Natural killer cell (primary cell): ENCODE measurements at regions not wholly inside any gene's neighbourhood (a gene's known extent, or its start where the extent isn't known, plus 50 kb on each side); places are given as distances from the start of the nearest gene placed in this dataset.

Experiments
- ATAC-seq, 3 donors: fragments of 150-1000 bp in 2 of 3; fragments of 200-7000 bp in 1 of 3; cut with Tn5 transposase; 1 replicate in 1 of 3; 2 replicates in 2 of 3; pipeline ENCODE4 v1.10.0; 2021; ENCODE audit warnings: mild to moderate bottlenecking in 2 of 3, moderate library complexity in 2 of 3
- DNase-seq, 2 donors: peaks; one replicate each; pipeline versions ENCODE4 v3.0.0 to v3.0.0-alpha.2; 2013 to 2021; ENCODE audit warnings: mixed read lengths in 1 of 2
- H3K27ac ChIP-seq: one replicate; pipeline ENCODE4 v1.5.1; 2013; ENCODE audit warnings: mild to moderate bottlenecking, low read length
- H3K27me3 ChIP-seq: one replicate; pipeline ENCODE4 v1.6.1; 2013; ENCODE audit warnings: low read length; ENCODE audit not compliant: control insufficient read depth, insufficient read depth
- H3K36me3 ChIP-seq: one replicate; pipeline ENCODE4 v1.6.1; 2013; ENCODE audit warnings: low read length; ENCODE audit not compliant: control insufficient read depth, insufficient read depth
- H3K4me1 ChIP-seq: one replicate; pipeline ENCODE4 v1.6.1; 2013; ENCODE audit warnings: low read length; ENCODE audit not compliant: control insufficient read depth, insufficient read depth
- H3K4me3 ChIP-seq: one replicate; pipeline ENCODE4 v1.5.1; 2013; ENCODE audit warnings: low read length
- H3K9me3 ChIP-seq: one replicate; pipeline ENCODE4 v1.6.1; 2013; ENCODE audit warnings: low read length; ENCODE audit not compliant: control insufficient read depth, insufficient read depth
- H3K27ac Mint-ChIP-seq, 2 donors: one replicate each; pipeline ENCODE4 v1.8.0; 2022; ENCODE audit warnings: mild to moderate bottlenecking in 2 of 2, mixed read lengths in 2 of 2, moderate library complexity in 1 of 2
- H3K27me3 Mint-ChIP-seq, 2 donors: one replicate each; pipeline ENCODE4 v1.8.0; 2022; ENCODE audit warnings: low read depth in 2 of 2, mixed read lengths in 2 of 2
- H3K36me3 Mint-ChIP-seq: one replicate; pipeline ENCODE4 v1.8.0; 2022; ENCODE audit warnings: mixed read lengths
- H3K4me1 Mint-ChIP-seq, 2 donors: one replicate each; pipeline ENCODE4 v1.8.0; 2022; ENCODE audit warnings: mixed read lengths in 2 of 2
- H3K4me3 Mint-ChIP-seq: one replicate; pipeline ENCODE4 v1.8.0; 2022; ENCODE audit warnings: mild to moderate bottlenecking, moderate library complexity, mixed read lengths
- H3K9me3 Mint-ChIP-seq, 2 donors: one replicate each; pipeline ENCODE4 v1.8.0; 2022; ENCODE audit warnings: mixed read lengths in 2 of 2
- WGBS: methylation state at CpG from one replicate; pipeline ENCODE4 v1.1.7; 2013; ENCODE audit warnings: missing lambda C conversion rate; ENCODE audit not compliant: insufficient coverage; 5-methylcytosine and 5-hydroxymethylcytosine counted together
- intact Hi-C: fragments of 100-400 bp; cut with micrococcal nuclease; formaldehyde crosslinking; loops from one replicate; pipeline ENCODE4 v1.14.2; 2022
- TF ChIP-seq, protein P1 (sequence below): fragments of 200-600 bp; IDR thresholded peaks from one replicate; pipeline ENCODE4 v1.8.0; 2022; ENCODE audit warnings: antibody characterized with exemption

DNA sequence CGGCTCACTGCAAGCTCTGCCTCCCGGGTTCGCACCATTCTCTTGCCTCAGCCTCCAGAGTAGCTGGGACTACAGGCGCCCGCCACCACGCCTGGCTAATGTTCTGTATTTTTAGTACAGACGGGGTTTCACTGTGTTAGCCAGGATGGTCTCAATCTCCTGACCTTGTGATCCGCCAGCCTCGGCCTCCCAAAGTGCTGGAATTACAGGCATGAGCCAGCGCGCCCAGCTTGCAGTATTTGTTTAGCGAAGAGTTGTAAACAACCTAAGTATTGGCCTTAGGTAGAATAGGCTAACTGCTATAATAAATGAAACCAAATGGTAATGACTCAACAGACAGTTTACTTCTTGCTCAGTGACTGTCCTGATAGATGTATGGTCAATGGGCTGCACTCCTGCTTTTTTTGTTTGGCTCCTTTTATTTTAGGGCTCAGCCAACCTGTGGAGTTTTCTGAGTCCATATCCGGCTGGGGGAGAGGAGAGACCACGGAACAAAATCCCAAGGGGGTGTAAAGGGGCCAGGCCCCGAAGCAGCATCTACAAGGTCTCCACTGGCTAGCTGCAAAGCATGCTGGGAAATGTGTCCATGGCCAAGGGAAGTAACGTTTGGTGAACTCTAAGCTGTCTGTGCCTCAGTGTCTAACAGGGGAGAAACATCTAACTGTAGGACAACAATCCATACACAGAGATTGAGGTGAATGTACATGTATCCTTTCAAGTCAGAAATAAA lies 841.0 kb upstream of the ID2 start:
- DNase-seq (no peak), ATAC-seq (no peak)
- H3K4me3 ChIP-seq: no peak overlapping the region
- Mint-ChIP-seq H3K4me3 (no peak overlapping the region), H3K27ac (no peak overlapping the region), H3K4me1 (peaks cover 2 to 7% of the 10 kb centered on the region in 2 donors), H3K9me3 (no peaks in the 10 kb centered on the region), H3K36me3 (no peaks in the 10 kb centered on the region), H3K27me3 (peaks cover 3 to 5% of the 10 kb centered on the region in 2 donors)
- H3K27me3 ChIP-seq: no peaks in the 10 kb centered on the region
- 97% methylated on average over 16 of the region's 16 CpGs for WGBS
- no peak overlapping the region for H3K27ac ChIP-seq
- TF ChIP-seq, protein P1, sequence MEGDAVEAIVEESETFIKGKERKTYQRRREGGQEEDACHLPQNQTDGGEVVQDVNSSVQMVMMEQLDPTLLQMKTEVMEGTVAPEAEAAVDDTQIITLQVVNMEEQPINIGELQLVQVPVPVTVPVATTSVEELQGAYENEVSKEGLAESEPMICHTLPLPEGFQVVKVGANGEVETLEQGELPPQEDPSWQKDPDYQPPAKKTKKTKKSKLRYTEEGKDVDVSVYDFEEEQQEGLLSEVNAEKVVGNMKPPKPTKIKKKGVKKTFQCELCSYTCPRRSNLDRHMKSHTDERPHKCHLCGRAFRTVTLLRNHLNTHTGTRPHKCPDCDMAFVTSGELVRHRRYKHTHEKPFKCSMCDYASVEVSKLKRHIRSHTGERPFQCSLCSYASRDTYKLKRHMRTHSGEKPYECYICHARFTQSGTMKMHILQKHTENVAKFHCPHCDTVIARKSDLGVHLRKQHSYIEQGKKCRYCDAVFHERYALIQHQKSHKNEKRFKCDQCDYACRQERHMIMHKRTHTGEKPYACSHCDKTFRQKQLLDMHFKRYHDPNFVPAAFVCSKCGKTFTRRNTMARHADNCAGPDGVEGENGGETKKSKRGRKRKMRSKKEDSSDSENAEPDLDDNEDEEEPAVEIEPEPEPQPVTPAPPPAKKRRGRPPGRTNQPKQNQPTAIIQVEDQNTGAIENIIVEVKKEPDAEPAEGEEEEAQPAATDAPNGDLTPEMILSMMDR: no peak
- peaks cover 3% of the 10 kb centered on the region for H3K4me1 ChIP-seq
- H3K9me3 ChIP-seq: no peaks in the 10 kb centered on the region
- intact Hi-C loops: no loop called here
- no peaks in the 10 kb centered on the region for H3K36me3 ChIP-seq

DNA sequence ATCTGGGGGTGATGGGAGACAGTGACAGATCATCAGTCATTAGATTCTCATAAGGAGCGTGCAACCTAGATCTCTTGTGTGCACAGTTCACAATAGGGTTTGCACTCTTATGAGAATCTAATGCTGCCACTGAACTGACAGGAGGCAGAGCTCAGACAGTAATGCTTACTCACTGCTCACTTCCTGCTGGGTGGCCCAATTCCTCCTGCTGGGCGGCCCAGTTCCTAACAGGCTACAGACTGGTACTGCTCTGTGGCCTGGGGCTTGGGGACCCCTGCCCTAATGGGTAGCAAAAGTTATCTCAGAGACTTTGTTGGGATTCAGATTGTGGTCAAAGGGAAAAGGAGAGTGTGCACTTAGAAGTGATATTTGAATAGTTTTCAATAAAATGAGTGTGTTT lies 840.1 kb upstream of the ID2 start:
- TF ChIP-seq, protein P1: no peak
- Histone ChIP-seq H3K9me3 (no peaks in the 10 kb centered on the region), H3K36me3 (no peaks in the 10 kb centered on the region), H3K4me3 (no peak overlapping the region), H3K27ac (no peak overlapping the region), H3K4me1 (peaks cover 3% of the 10 kb centered on the region), H3K27me3 (no peaks in the 10 kb centered on the region)
- no peak overlapping the region for H3K27ac Mint-ChIP-seq
- H3K4me3 Mint-ChIP-seq: no peak overlapping the region
- H3K27me3 Mint-ChIP-seq: peaks cover 0 to 3% of the 10 kb centered on the region in 2 donors
- peak in 1 of 3 donors; percentile 55 for ATAC-seq
- H3K9me3 Mint-ChIP-seq: no peaks in the 10 kb centered on the region
- H3K4me1 Mint-ChIP-seq: no peaks in the 10 kb centered on the region
- 56% methylated on average over 2 of the region's 2 CpGs for WGBS
- intact Hi-C loops: no loop called here
- H3K36me3 Mint-ChIP-seq: no peaks in the 10 kb centered on the region
- no peak for DNase-seq

DNA sequence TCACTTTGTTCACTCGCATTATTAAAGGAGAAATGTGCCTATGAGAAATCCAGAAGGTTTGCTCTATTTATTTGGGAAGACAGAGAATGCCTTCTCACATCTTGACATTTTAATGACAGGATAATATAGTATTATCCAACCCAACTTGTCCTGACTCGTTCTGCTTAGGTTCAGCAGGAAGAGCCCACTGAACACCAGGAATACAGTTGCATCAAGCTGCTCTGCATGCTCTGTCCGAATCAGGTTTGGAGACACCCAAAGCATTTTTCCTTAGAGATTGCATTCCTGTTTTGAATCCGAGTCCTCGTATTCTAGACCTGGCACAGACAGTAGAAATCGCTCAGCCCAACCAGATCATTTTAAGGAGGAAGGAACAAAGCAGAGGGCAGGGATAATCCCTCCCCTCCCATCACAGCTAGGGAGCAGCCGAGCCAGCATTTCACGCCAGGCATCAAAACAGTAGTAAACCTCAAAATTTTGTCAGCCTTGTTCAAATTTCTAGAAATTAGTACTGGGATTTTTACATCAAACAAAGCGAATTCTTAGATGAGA lies 837.4 kb upstream of the ID2 start:
- TF ChIP-seq, protein P1: no peak
- H3K4me3 ChIP-seq: no peak overlapping the region
- Mint-ChIP-seq H3K27ac (no peak overlapping the region), H3K27me3 (no peaks in the 10 kb centered on the region), H3K9me3 (no peaks in the 10 kb centered on the region), H3K4me3 (no peak overlapping the region), H3K36me3 (no peaks in the 10 kb centered on the region), H3K4me1 (no peaks in the 10 kb centered on the region)
- H3K27me3 ChIP-seq: no peaks in the 10 kb centered on the region
- no peaks in the 10 kb centered on the region for H3K9me3 ChIP-seq
- peaks cover 3% of the 10 kb centered on the region for H3K4me1 ChIP-seq
- DNase-seq (no peak), ATAC-seq (no peak)
- intact Hi-C loops: no loop called here
- H3K36me3 ChIP-seq: no peaks in the 10 kb centered on the region
- no peak overlapping the region for H3K27ac ChIP-seq
- WGBS: 87% methylated on average over 9 of the region's 9 CpGs

DNA sequence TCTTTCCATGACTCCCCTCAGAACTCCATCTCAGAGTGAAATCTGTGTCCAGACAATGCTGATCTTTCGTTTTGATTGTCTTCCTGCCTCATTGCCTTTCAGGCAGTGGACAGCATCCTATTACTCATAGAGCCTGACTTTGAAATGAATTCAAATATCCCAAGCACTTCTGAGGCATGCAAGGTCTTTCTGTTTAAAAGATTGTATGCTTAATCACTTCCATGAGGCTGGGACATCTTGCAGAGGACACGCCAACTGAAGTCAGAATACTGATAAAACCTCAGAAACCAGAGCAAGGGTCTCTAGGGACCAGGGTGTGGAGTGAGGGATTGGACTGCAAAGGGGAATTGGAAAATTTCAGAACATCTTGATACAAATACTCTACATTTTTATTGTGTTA lies 836.5 kb upstream of the ID2 start:
- TF ChIP-seq, protein P1: no peak
- no peaks in the 10 kb centered on the region for H3K36me3 Mint-ChIP-seq
- Histone ChIP-seq H3K4me1 (peaks cover 3% of the 10 kb centered on the region), H3K9me3 (no peaks in the 10 kb centered on the region), H3K27ac (no peak overlapping the region), H3K27me3 (no peaks in the 10 kb centered on the region), H3K36me3 (no peaks in the 10 kb centered on the region), H3K4me3 (no peak overlapping the region)
- ATAC-seq (no peak), DNase-seq (no peak)
- WGBS: 78% methylated on average over 2 of the region's 2 CpGs
- no peaks in the 10 kb centered on the region for H3K4me1 Mint-ChIP-seq
- H3K27ac Mint-ChIP-seq: no peak overlapping the region
- intact Hi-C loops: no loop called here
- no peaks in the 10 kb centered on the region for H3K27me3 Mint-ChIP-seq
- no peaks in the 10 kb centered on the region for H3K9me3 Mint-ChIP-seq
- no peak overlapping the region for H3K4me3 Mint-ChIP-seq
